ENCODE measurements at regions not wholly inside any gene's neighbourhood (a gene's known extent, or its start where the extent isn't known, plus 50 kb on each side); places are given as distances from the start of the nearest gene placed in this dataset.

GRCh38 chr4:55253948-55254593, 92.0 kb upstream of the SRD5A3 start:
- DNase-seq (ENCODE audit: low read depth), result no peak
- Histone ChIP-seq H3K9me3 (ENCODE audit: control insufficient read depth, low read length) (no peaks in the 10 kb centered on the region), H3K9ac (ENCODE audit: low read length) (no peak overlapping the region), H3K4me1 (ENCODE audit: control insufficient read depth, insufficient read depth, low read length) (no peaks in the 10 kb centered on the region), H3K27me3 (replicated peaks; ENCODE audit: control insufficient read depth, insufficient read depth, low read length) (no peaks in the 10 kb centered on the region), H3K4me3 (ENCODE audit: low read length) (no peak overlapping the region), H3K36me3 (ENCODE audit: control insufficient read depth, insufficient read depth, low read length, severe bottlenecking) (no peaks in the 10 kb centered on the region)

- H3K4me1 ChIP-seq (ENCODE audit: control insufficient read depth, insufficient read depth, low read length), result no peaks in the 10 kb centered on the region
- H3K9ac ChIP-seq (ENCODE audit: low read length), result no peak overlapping the region
- no peaks in the 10 kb centered on the region for H3K27me3 ChIP-seq (replicated peaks; ENCODE audit: control insufficient read depth, insufficient read depth, low read length)
- no peaks in the 10 kb centered on the region for H3K36me3 ChIP-seq (ENCODE audit: control insufficient read depth, insufficient read depth, low read length, severe bottlenecking)
- H3K4me3 ChIP-seq (ENCODE audit: low read length), result no peak overlapping the region
- H3K9me3 ChIP-seq (ENCODE audit: control insufficient read depth, low read length), result no peaks in the 10 kb centered on the region
- DNase-seq (ENCODE audit: low read depth), result peak; percentile 43
Observed at GRCh38 chr4:55255179-55255578, 90.9 kb upstream of the SRD5A3 start.

GRCh38 chr4:55256787-55257186, 89.3 kb upstream of the SRD5A3 start:
- H3K9me3 ChIP-seq (ENCODE audit: control insufficient read depth, low read length), result no peaks in the 10 kb centered on the region
- H3K36me3 ChIP-seq (ENCODE audit: control insufficient read depth, insufficient read depth, low read length, severe bottlenecking), result no peaks in the 10 kb centered on the region
- no peaks in the 10 kb centered on the region for H3K4me1 ChIP-seq (ENCODE audit: control insufficient read depth, insufficient read depth, low read length)
- no peak overlapping the region for H3K9ac ChIP-seq (ENCODE audit: low read length)
- no peaks in the 10 kb centered on the region for H3K27me3 ChIP-seq (replicated peaks; ENCODE audit: control insufficient read depth, insufficient read depth, low read length)
- no peak for DNase-seq (ENCODE audit: low read depth)
- H3K4me3 ChIP-seq (ENCODE audit: low read length), result no peak overlapping the region

- Histone ChIP-seq H3K36me3 (ENCODE audit: control insufficient read depth, insufficient read depth, low read length, severe bottlenecking) (no peaks in the 10 kb centered on the region), H3K9ac (ENCODE audit: low read length) (no peak overlapping the region), H3K9me3 (ENCODE audit: control insufficient read depth, low read length) (no peaks in the 10 kb centered on the region), H3K4me3 (ENCODE audit: low read length) (no peak overlapping the region), H3K27me3 (replicated peaks; ENCODE audit: control insufficient read depth, insufficient read depth, low read length) (no peaks in the 10 kb centered on the region), H3K4me1 (ENCODE audit: control insufficient read depth, insufficient read depth, low read length) (no peaks in the 10 kb centered on the region)
- DNase-seq (ENCODE audit: low read depth), result no peak
Observed at GRCh38 chr4:55258152-55258865, 87.7 kb upstream of the SRD5A3 start.

- H3K9me3 ChIP-seq (ENCODE audit: control insufficient read depth, low read length), result no peaks in the 10 kb centered on the region
- DNase-seq (ENCODE audit: low read depth), result no peak
- no peaks in the 10 kb centered on the region for H3K27me3 ChIP-seq (replicated peaks; ENCODE audit: control insufficient read depth, insufficient read depth, low read length)
- H3K9ac ChIP-seq (ENCODE audit: low read length), result no peak overlapping the region
- no peaks in the 10 kb centered on the region for H3K4me1 ChIP-seq (ENCODE audit: control insufficient read depth, insufficient read depth, low read length)
- no peak overlapping the region for H3K4me3 ChIP-seq (ENCODE audit: low read length)
- no peaks in the 10 kb centered on the region for H3K36me3 ChIP-seq (ENCODE audit: control insufficient read depth, insufficient read depth, low read length, severe bottlenecking)
Observed at GRCh38 chr4:55259294-55259693, 86.7 kb upstream of the SRD5A3 start.

- no peaks in the 10 kb centered on the region for H3K36me3 ChIP-seq (ENCODE audit: control insufficient read depth, insufficient read depth, low read length, severe bottlenecking)
- H3K4me1 ChIP-seq (ENCODE audit: control insufficient read depth, insufficient read depth, low read length), result no peaks in the 10 kb centered on the region
- peaks cover 12% of the 10 kb centered on the region for H3K27me3 ChIP-seq (replicated peaks; ENCODE audit: control insufficient read depth, insufficient read depth, low read length)
- H3K9me3 ChIP-seq (ENCODE audit: control insufficient read depth, low read length), result no peaks in the 10 kb centered on the region
- no peak for DNase-seq (ENCODE audit: low read depth)
- H3K9ac ChIP-seq (ENCODE audit: low read length), result no peak overlapping the region
- H3K4me3 ChIP-seq (ENCODE audit: low read length), result no peak overlapping the region
Observed at GRCh38 chr4:55269470-55269869, 76.6 kb upstream of the SRD5A3 start.

- no peaks in the 10 kb centered on the region for H3K4me1 ChIP-seq (ENCODE audit: control insufficient read depth, insufficient read depth, low read length)
Observed at GRCh38 chr4:55269995-55270394, 76.0 kb upstream of the SRD5A3 start.

GRCh38 chr4:55270481-55270880, 75.6 kb upstream of the SRD5A3 start:
- H3K9ac ChIP-seq (ENCODE audit: low read length), result no peak overlapping the region
- no peak for DNase-seq (ENCODE audit: low read depth)
- no peaks in the 10 kb centered on the region for H3K4me1 ChIP-seq (ENCODE audit: control insufficient read depth, insufficient read depth, low read length)
- H3K27me3 ChIP-seq (replicated peaks; ENCODE audit: control insufficient read depth, insufficient read depth, low read length), result peaks cover 22% of the 10 kb centered on the region
- H3K4me3 ChIP-seq (ENCODE audit: low read length), result no peak overlapping the region
- no peaks in the 10 kb centered on the region for H3K36me3 ChIP-seq (ENCODE audit: control insufficient read depth, insufficient read depth, low read length, severe bottlenecking)
- no peaks in the 10 kb centered on the region for H3K9me3 ChIP-seq (ENCODE audit: control insufficient read depth, low read length)

More at GRCh38 chr4:55269995-55270394, 76.0 kb upstream of the SRD5A3 start:
- H3K9ac ChIP-seq (ENCODE audit: low read length), result no peak overlapping the region
- no peaks in the 10 kb centered on the region for H3K9me3 ChIP-seq (ENCODE audit: control insufficient read depth, low read length)
- H3K4me3 ChIP-seq (ENCODE audit: low read length), result no peak overlapping the region
- DNase-seq (ENCODE audit: low read depth), result no peak
- peaks cover 17% of the 10 kb centered on the region for H3K27me3 ChIP-seq (replicated peaks; ENCODE audit: control insufficient read depth, insufficient read depth, low read length)
- H3K36me3 ChIP-seq (ENCODE audit: control insufficient read depth, insufficient read depth, low read length, severe bottlenecking), result no peaks in the 10 kb centered on the region

- Histone ChIP-seq H3K27me3 (replicated peaks; ENCODE audit: control insufficient read depth, insufficient read depth, low read length) (peaks cover 26% of the 10 kb centered on the region), H3K9me3 (ENCODE audit: control insufficient read depth, low read length) (no peaks in the 10 kb centered on the region), H3K36me3 (ENCODE audit: control insufficient read depth, insufficient read depth, low read length, severe bottlenecking) (no peaks in the 10 kb centered on the region), H3K9ac (ENCODE audit: low read length) (no peak overlapping the region), H3K4me1 (ENCODE audit: control insufficient read depth, insufficient read depth, low read length) (no peaks in the 10 kb centered on the region), H3K4me3 (ENCODE audit: low read length) (no peak overlapping the region)
- DNase-seq (ENCODE audit: low read depth), result no peak
Observed at GRCh38 chr4:55272102-55272501, 73.9 kb upstream of the SRD5A3 start.

- Histone ChIP-seq H3K9me3 (ENCODE audit: control insufficient read depth, low read length) (no peaks in the 10 kb centered on the region), H3K4me3 (ENCODE audit: low read length) (no peak overlapping the region), H3K36me3 (ENCODE audit: control insufficient read depth, insufficient read depth, low read length, severe bottlenecking) (no peaks in the 10 kb centered on the region), H3K9ac (ENCODE audit: low read length) (no peak overlapping the region), H3K27me3 (replicated peaks; ENCODE audit: control insufficient read depth, insufficient read depth, low read length) (peaks cover 26% of the 10 kb centered on the region), H3K4me1 (ENCODE audit: control insufficient read depth, insufficient read depth, low read length) (no peaks in the 10 kb centered on the region)
- DNase-seq (ENCODE audit: low read depth), result no peak
Observed at GRCh38 chr4:55272589-55272988, 73.5 kb upstream of the SRD5A3 start.

- H3K9ac ChIP-seq (ENCODE audit: low read length), result no peak overlapping the region
- no peaks in the 10 kb centered on the region for H3K36me3 ChIP-seq (ENCODE audit: control insufficient read depth, insufficient read depth, low read length, severe bottlenecking)
- no peak for DNase-seq (ENCODE audit: low read depth)
- peaks cover 4% of the 10 kb centered on the region for H3K9me3 ChIP-seq (ENCODE audit: control insufficient read depth, low read length)
- no peaks in the 10 kb centered on the region for H3K4me1 ChIP-seq (ENCODE audit: control insufficient read depth, insufficient read depth, low read length)
- H3K27me3 ChIP-seq (replicated peaks; ENCODE audit: control insufficient read depth, insufficient read depth, low read length), result peaks cover 19% of the 10 kb centered on the region
- no peak overlapping the region for H3K4me3 ChIP-seq (ENCODE audit: low read length)
Observed at GRCh38 chr4:55277011-55277410, 69.0 kb upstream of the SRD5A3 start.

Data from adipocyte (in vitro differentiated cells).